Middle frontal gyrus (tissue), 1 donor: ENCODE measurements at regions not wholly inside any gene's neighbourhood (a gene's known extent, or its start where the extent isn't known, plus 50 kb on each side); places are given as distances from the start of the nearest gene placed in this dataset.
"Not testable (repeated sequence)": the region's sequence is repeated elsewhere in the genome, so short reads cannot be mapped to it uniquely, and the experiment has no call there.

Experiments used
- DNase-seq: peaks from one replicate; pipeline ENCODE4 v3.0.0-alpha.2; 2015; ENCODE audit warnings: low spot score; ENCODE audit errors: extremely low spot score

GRCh38 chr1:70671006-70671405 is 259.9 kb downstream of the CTH start:
- no peak for DNase-seq

DNA sequence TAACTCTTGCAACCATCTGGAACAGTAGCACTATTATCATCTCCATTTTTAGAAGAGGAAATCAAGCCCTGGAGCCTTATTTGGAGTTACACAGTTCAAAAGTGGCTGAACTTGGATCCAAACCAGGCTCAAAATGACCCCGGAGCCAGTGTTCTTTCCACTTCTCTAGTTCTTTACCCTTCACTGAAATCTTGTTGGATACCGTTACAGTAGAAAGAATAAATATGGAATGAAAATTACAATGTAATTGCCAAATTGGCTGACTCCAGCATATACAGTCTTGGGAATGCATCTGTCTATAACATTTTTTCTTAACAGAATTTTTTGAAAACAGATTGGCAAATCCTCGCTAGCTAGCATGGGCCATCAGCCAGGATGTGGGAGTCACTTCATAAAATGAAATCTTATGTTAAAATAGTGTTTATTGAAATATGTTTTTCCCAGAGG is 261.4 kb downstream of the CTH start:
- no peak for DNase-seq

- no peak for DNase-seq
Measured at GRCh38 chr1:70674941-70675685, 264.0 kb downstream of the CTH start.

- no peak for DNase-seq
Measured at GRCh38 chr1:70675737-70676156, 264.7 kb downstream of the CTH start.

GRCh38 chr1:70685300-70686286 is 274.5 kb downstream of the CTH start:
- no peak for DNase-seq

DNA sequence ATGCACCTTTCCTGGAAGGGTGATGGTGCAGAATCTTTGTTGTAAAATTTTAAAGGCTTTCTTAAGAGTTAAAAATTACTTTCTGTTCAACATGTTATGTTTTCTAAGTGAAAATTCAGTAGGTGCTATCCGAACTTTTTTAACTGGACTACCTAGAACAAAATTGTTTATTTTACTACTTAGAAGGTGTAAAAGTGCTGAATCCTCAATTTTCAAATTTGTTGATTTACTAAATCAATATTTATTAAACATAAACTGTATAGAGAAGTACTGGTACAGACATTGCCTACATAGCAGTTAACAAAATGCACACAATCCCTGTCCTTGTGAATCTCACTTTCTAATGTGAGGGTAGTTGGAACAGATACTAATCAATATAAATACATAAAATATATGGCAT is 277.5 kb downstream of the CTH start:
- no peak for DNase-seq

GRCh38 chr1:70706381-70707037 is 295.4 kb downstream of the CTH start:
- DNase-seq = no peak

- DNase-seq = no peak
Measured at GRCh38 chr1:70707214-70707613, 296.1 kb downstream of the CTH start.

DNA sequence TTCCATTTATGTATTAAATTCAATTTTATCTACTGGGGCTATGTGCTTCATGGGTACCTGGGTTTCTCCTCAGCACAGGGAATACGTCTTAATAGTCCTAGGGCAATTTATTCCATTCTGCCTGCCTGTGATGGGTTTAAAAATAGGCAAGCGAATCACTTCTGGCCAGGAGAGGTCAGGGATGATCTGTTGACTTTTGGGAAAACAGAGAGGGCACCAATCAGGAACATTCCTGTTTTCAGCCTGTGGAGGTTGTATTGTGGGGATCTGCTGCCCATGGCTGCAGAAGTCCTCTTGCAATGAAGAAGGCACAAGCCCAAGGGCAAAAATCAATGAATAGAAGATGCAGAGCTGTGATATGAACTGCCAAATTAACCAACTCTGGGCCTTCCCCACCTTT is 303.1 kb downstream of the CTH start:
- no peak for DNase-seq

DNA sequence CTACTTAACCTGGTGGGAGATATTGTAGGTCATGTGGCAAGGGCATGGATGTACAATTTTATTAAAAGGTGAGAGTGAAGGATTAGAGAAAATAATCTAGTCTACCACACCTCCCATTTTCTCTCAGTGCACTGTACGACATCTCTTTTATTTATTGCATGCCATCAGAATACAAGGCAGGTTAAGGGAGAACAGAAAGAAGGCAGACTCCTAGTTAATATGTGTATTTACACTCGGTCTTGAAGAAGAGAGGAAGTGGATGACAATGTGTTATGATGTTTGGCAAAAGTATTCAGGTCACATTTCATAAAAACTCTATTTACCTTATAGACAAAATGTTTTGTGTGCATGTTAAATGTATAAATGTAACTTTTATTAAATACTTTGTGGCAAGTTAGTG is 306.1 kb downstream of the CTH start:
- DNase-seq = no peak

DNA sequence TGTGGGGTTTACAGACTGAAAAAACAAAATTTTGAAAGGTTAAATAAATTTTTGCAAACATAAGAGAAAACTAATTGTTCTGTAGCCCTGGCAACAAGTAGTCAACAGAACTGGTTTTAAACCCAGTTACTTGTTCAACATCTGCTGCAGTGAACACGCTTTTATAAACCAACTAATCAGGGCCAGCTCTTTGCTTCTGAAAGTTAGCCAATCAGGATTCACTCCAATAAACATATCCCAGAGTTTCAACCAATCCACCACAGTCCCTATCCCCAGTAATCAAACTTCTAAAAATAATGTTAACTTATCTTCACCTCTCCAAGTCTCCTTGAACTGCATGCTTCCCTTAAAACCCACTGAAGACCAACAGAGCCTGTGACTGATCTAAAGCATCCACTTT is 306.6 kb downstream of the CTH start:
- no peak for DNase-seq

DNA sequence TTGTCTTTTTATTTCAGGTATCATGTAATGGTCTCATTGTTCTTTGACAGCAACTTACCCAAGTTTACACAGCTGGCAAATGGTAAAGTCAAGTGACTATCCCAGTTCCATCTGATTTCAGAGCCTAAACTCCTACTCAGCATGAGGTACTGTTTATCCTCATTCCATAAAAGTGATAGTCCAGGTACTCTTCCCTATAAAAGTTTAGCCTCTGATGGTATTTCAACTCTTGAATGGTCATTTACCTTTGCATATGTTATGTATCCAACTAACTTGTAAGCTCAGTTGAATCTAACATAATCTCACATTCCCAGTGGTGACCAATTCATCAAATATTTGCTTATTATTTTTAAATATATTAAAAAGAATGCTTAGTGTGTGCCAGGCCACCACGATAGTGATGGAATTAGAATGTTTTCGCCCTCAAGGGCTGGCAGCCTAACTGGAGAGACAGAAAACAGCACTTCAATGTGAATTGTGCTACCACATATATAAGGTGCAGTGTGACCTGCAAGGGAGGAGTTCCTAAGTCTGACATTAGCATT is 307.1 kb downstream of the CTH start:
- DNase-seq = no peak

- no peak for DNase-seq
Measured at GRCh38 chr1:70719154-70719553, 308.1 kb downstream of the CTH start.

DNA sequence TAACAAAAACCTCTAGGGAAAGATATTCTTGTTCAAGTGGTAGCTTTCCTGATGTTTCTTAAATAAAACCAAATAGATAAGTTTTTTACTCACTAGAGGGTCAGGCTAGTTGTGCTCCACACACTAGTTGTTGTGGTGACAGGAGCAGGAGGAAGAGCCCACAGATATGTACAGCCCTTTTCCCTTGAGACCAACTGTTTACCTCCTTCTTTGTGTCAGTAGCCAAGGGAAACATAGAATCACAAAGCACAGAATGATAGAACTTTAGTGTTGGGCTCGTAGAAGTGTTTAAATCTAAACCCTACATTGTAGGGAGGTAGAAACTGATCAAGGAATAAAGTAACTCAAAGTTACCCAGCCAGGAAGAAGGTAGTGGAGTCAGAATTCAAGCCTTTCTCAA is 309.0 kb downstream of the CTH start:
- DNase-seq = no peak

DNA sequence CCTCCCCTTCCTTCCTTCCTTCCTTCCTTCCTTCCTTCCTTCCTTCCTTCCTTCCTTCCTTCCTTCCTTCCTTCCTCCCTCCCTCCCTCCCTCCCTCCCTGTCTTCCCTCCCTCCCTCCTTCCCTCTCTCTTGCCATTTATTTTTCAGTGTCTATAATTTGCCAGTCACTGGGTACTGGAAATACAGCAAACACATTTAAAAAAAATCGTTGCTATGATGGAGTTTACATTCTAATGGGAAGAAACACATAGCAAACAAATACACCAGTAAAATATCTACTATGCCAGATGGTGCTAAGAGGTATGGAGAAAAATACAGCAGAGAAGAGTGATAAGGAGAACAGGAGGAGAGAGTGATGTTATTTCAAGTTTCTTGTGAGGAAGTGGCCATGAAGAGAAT is 309.5 kb downstream of the CTH start:
- no peak for DNase-seq

DNA sequence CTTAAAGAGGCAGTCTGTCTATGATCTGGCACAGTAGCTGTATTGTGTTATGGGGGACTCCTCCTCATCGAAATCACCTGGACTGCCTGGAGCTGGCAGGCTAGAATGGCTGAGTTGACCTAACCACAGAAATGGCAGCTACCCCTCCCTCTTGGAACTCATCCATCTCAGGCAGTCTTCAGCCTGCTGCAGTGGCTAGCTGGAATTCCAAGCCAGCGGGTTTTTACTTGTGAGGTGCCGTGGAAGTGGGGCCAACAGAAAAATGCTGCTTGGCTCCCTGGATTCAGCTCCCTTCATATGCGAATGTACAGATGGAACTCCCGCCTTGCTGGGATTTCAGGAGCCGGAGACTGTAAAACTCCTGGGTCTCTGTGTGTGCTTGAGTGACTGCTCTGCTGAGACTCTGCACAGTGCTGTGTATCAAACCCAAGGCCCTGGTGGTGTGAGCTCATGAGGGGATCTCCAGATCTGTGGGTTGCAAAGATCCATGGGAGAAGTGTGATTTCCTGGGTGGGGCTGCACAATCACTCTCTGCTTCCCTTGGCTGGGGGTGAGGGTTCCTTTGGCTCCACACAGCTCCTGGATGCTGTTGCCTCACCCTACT is 316.9 kb downstream of the CTH start:
- no peak for DNase-seq

- not testable (repeated sequence) for DNase-seq
Measured at GRCh38 chr1:70736518-70736917, 311.1 kb downstream of the PTGER3 start.

GRCh38 chr1:70737125-70737524 is 310.5 kb downstream of the PTGER3 start:
- DNase-seq = no peak

DNA sequence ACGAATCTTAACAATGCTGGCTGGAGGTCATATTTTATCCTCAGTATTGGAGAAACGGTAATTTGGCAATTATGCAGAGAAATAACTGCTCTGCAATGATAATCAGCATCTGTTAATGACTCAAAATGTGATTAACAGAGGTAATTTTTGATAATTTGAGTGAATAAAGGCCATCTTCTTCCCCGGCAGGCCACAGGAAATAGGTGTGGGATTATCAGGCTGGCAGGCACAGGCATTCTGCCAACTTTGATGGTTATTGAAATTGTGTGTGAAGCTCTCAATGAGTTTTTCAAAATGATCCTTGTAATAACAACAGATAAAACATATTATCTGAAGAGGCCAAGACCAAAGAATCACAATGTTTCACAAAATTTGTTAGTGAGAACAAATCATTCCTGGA is 309.0 kb downstream of the PTGER3 start:
- no peak for DNase-seq

GRCh38 chr1:70745199-70745598 is 302.4 kb downstream of the PTGER3 start:
- no peak for DNase-seq

GRCh38 chr1:70746062-70746461 is 301.6 kb downstream of the PTGER3 start:
- DNase-seq = not testable (repeated sequence)
